Loucy (cell line): ENCODE measurements at regions not wholly inside any gene's neighbourhood (a gene's known extent, or its start where the extent isn't known, plus 50 kb on each side); places are given as distances from the start of the nearest gene placed in this dataset.
"Not testable (repeated sequence)": the region's sequence is repeated elsewhere in the genome, so short reads cannot be mapped to it uniquely, and the experiment has no call there.

ENCODE experiments used
- H2AFZ ChIP-seq: fragments of 200-600 bp; sonication (generic); 2 replicates; pipeline ENCODE4 v1.6.0; 2016; ENCODE audit warnings: antibody characterized with exemption, mild to moderate bottlenecking, low read length, moderate library complexity
- H3F3A ChIP-seq: fragments of 200-600 bp; 2 replicates; pipeline ENCODE4 v1.6.0; 2016; ENCODE audit warnings: antibody characterized with exemption, low read depth, mild to moderate bottlenecking
- H3K27me3 ChIP-seq: fragments of 200-600 bp; sonication (generic); 2 replicates; pipeline ENCODE4 v1.6.1; 2014; ENCODE audit warnings: low read length, mild to moderate bottlenecking; ENCODE audit not compliant: insufficient read depth, poor library complexity, severe bottlenecking
- H3K36me3 ChIP-seq: fragments of 200-600 bp; sonication (generic); 2 replicates; pipeline ENCODE4 v1.6.1; 2016; ENCODE audit warnings: low read length; ENCODE audit not compliant: insufficient read depth
- H3K4me1 ChIP-seq: fragments of 200-600 bp; sonication (generic); 2 replicates; pipeline ENCODE4 v1.5.1; 2014; ENCODE audit warnings: low read length, mild to moderate bottlenecking; ENCODE audit not compliant: insufficient read depth, poor library complexity, severe bottlenecking
- H3K4me2 ChIP-seq: fragments of 200-600 bp; sonication (generic); 2 replicates; pipeline ENCODE4 v1.6.0; 2014; ENCODE audit warnings: antibody characterized with exemption, low read length, low read depth, mild to moderate bottlenecking; ENCODE audit not compliant: poor library complexity, severe bottlenecking
- H3K4me3 ChIP-seq: fragments of 200-600 bp; sonication (generic); 2 replicates; pipeline ENCODE4 v1.5.1; 2014; ENCODE audit warnings: low read length, mild to moderate bottlenecking, mixed read lengths; ENCODE audit not compliant: poor library complexity, severe bottlenecking
- H3K79me2 ChIP-seq: fragments of 200-600 bp; sonication (generic); 2 replicates; pipeline ENCODE4 v1.6.1; 2014; ENCODE audit warnings: low read length; ENCODE audit not compliant: insufficient read depth
- H3K9ac ChIP-seq: fragments of 200-600 bp; sonication (generic); 2 replicates; pipeline ENCODE4 v1.6.0; 2014; ENCODE audit warnings: mild to moderate bottlenecking, low read depth, low read length, moderate library complexity; ENCODE audit not compliant: poor library complexity, severe bottlenecking
- H3K9me2 ChIP-seq: fragments of 200-600 bp; sonication (generic); replicated peaks from 2 replicates; pipeline ENCODE4 v1.6.1; 2016; ENCODE audit warnings: low read depth, low read length, mixed read lengths
- H3K9me3 ChIP-seq: fragments of 200-600 bp; sonication (generic); 2 replicates; pipeline ENCODE4 v1.6.1; 2014; ENCODE audit warnings: mild to moderate bottlenecking, antibody characterized with exemption, low read length, low read depth; ENCODE audit not compliant: insufficient read depth
- H4K20me1 ChIP-seq: fragments of 200-600 bp; sonication (generic); 2 replicates; pipeline ENCODE4 v1.6.0; 2014; ENCODE audit warnings: antibody characterized with exemption, low read length, mild to moderate bottlenecking; ENCODE audit not compliant: insufficient read depth, poor library complexity, severe bottlenecking
- CTCF ChIP-seq: fragments of 200-600 bp; sonication (generic); conservative IDR thresholded peaks from 2 replicates; pipeline ENCODE4 v1.5.1; 2014; ENCODE audit warnings: mild to moderate bottlenecking, antibody characterized with exemption, low read length
- EZH2phosphoT487 ChIP-seq: fragments of 200-600 bp; IDR thresholded peaks from 2 replicates; pipeline ENCODE4 v1.6.1; 2018; ENCODE audit warnings: antibody characterized with exemption, mild to moderate bottlenecking, moderate library complexity, borderline replicate concordance

- Histone ChIP-seq H3K27me3 (no peaks in the 10 kb centered on the region), H3K9me3 (no peaks in the 10 kb centered on the region), H3K4me3 (no peak overlapping the region), H3K4me2 (no peak overlapping the region), H3K4me1 (no peaks in the 10 kb centered on the region), H3K36me3 (no peaks in the 10 kb centered on the region), H2AFZ (no peak overlapping the region), H3K79me2 (no peaks in the 10 kb centered on the region), H3K9ac (no peak overlapping the region), H3K9me2 (no peaks in the 10 kb centered on the region), H3F3A (no peaks in the 10 kb centered on the region), H4K20me1 (no peaks in the 10 kb centered on the region)
- no peak for TF ChIP-seq EZH2phosphoT487
Observed at GRCh38 chr6:155818698-155819097, 363.1 kb upstream of the NOX3 start.

GRCh38 chr6:155813548-155813947 lies 357.9 kb upstream of the NOX3 start:
- Histone ChIP-seq H3K9me3 (no peaks in the 10 kb centered on the region), H3K27me3 (no peaks in the 10 kb centered on the region), H3K9ac (no peak overlapping the region), H3K9me2 (no peaks in the 10 kb centered on the region), H3K4me2 (no peak overlapping the region), H3K4me3 (no peak overlapping the region), H3K4me1 (no peaks in the 10 kb centered on the region), H3F3A (no peaks in the 10 kb centered on the region), H3K79me2 (no peaks in the 10 kb centered on the region), H3K36me3 (no peaks in the 10 kb centered on the region), H2AFZ (no peak overlapping the region), H4K20me1 (no peaks in the 10 kb centered on the region)
- TF ChIP-seq CTCF (no peak), EZH2phosphoT487 (no peak)

GRCh38 chr6:155807243-155807642 lies 351.6 kb upstream of the NOX3 start:
- H3K36me3 ChIP-seq, result no peaks in the 10 kb centered on the region
- no peak overlapping the region for H2AFZ ChIP-seq
- no peak overlapping the region for H3K4me3 ChIP-seq
- no peak overlapping the region for H3K4me2 ChIP-seq
- H3K27me3 ChIP-seq, result no peaks in the 10 kb centered on the region
- H4K20me1 ChIP-seq, result no peaks in the 10 kb centered on the region
- H3K9me2 ChIP-seq, result no peaks in the 10 kb centered on the region
- H3K9ac ChIP-seq, result no peak overlapping the region
- TF ChIP-seq EZH2phosphoT487, result no peak
- no peak for TF ChIP-seq CTCF
- H3K79me2 ChIP-seq, result no peaks in the 10 kb centered on the region
- no peaks in the 10 kb centered on the region for H3K9me3 ChIP-seq
- no peaks in the 10 kb centered on the region for H3F3A ChIP-seq
- H3K4me1 ChIP-seq, result no peaks in the 10 kb centered on the region

- Histone ChIP-seq H3K9me3 (peaks cover 5% of the 10 kb centered on the region; the same call in 1 of the 2 replicates), H3K4me2 (no peak overlapping the region), H3K27me3 (no peaks in the 10 kb centered on the region), H4K20me1 (no peaks in the 10 kb centered on the region), H3K79me2 (no peaks in the 10 kb centered on the region), H2AFZ (no peak overlapping the region), H3K4me1 (no peaks in the 10 kb centered on the region), H3K36me3 (no peaks in the 10 kb centered on the region), H3F3A (no peaks in the 10 kb centered on the region), H3K9me2 (no peaks in the 10 kb centered on the region), H3K9ac (no peak overlapping the region), H3K4me3 (no peak overlapping the region)
- TF ChIP-seq CTCF, result no peak
- TF ChIP-seq EZH2phosphoT487, result no peak
Observed at GRCh38 chr6:155801046-155801445, 345.4 kb upstream of the NOX3 start.

GRCh38 chr6:155798876-155799275 lies 343.2 kb upstream of the NOX3 start:
- H3K79me2 ChIP-seq, H3K36me3 ChIP-seq, H3K4me2 ChIP-seq, H3K9me2 ChIP-seq, H3K4me3 ChIP-seq, H3K27me3 ChIP-seq, H3K9me3 ChIP-seq, H3F3A ChIP-seq, H3K4me1 ChIP-seq, H4K20me1 ChIP-seq, H3K9ac ChIP-seq, H2AFZ ChIP-seq: not testable (repeated sequence)
